Nephron progenitor cell (in vitro differentiated cells): ENCODE measurements at regions not wholly inside any gene's neighbourhood (a gene's known extent, or its start where the extent isn't known, plus 50 kb on each side); places are given as distances from the start of the nearest gene placed in this dataset.
A peak's percentile ranks its signal among the peaks of the same experiment; 100 is the strongest.

Experiments used
- DNase-seq: peaks from one replicate; pipeline ENCODE4 v3.0.0; 2021
- H3K27ac Mint-ChIP-seq: 2 replicates; pipeline ENCODE4 v1.8.0; 2021; ENCODE audit warnings: mild to moderate bottlenecking, moderate library complexity, mixed read lengths
- H3K27me3 Mint-ChIP-seq: 2 replicates; pipeline ENCODE4 v1.8.0; 2021; ENCODE audit warnings: mild to moderate bottlenecking, low read depth, mixed read lengths; ENCODE audit not compliant: poor library complexity
- H3K36me3 Mint-ChIP-seq: 2 replicates; pipeline ENCODE4 v1.8.0; 2021; ENCODE audit warnings: low read depth, mixed read lengths
- H3K4me1 Mint-ChIP-seq: 2 replicates; pipeline ENCODE4 v1.8.0; 2021; ENCODE audit warnings: mixed read lengths
- H3K4me3 Mint-ChIP-seq: 2 replicates; pipeline ENCODE4 v1.8.0; 2021; ENCODE audit warnings: mild to moderate bottlenecking, moderate library complexity, mixed read lengths
- H3K9me3 Mint-ChIP-seq: 2 replicates; pipeline ENCODE4 v1.8.0; 2021; ENCODE audit warnings: mild to moderate bottlenecking, moderate library complexity, mixed read lengths
- TF ChIP-seq, protein P1 (sequence below): fragments of 200-600 bp; sonication (generic); IDR thresholded peaks from 2 replicates; pipeline ENCODE4 v1.5.0; 2021; ENCODE audit warnings: antibody characterized with exemption

GRCh38 chr1:39145331-39145965 is 59.0 kb upstream of the MACF1 start:
- Mint-ChIP-seq H3K4me3 (no peak overlapping the region), H3K27me3 (no peaks in the 10 kb centered on the region), H3K4me1 (peaks cover 61% of the 10 kb centered on the region), H3K36me3 (peaks cover 25% of the 10 kb centered on the region), H3K9me3 (no peaks in the 10 kb centered on the region), H3K27ac (no peak overlapping the region)
- TF ChIP-seq, protein P1, sequence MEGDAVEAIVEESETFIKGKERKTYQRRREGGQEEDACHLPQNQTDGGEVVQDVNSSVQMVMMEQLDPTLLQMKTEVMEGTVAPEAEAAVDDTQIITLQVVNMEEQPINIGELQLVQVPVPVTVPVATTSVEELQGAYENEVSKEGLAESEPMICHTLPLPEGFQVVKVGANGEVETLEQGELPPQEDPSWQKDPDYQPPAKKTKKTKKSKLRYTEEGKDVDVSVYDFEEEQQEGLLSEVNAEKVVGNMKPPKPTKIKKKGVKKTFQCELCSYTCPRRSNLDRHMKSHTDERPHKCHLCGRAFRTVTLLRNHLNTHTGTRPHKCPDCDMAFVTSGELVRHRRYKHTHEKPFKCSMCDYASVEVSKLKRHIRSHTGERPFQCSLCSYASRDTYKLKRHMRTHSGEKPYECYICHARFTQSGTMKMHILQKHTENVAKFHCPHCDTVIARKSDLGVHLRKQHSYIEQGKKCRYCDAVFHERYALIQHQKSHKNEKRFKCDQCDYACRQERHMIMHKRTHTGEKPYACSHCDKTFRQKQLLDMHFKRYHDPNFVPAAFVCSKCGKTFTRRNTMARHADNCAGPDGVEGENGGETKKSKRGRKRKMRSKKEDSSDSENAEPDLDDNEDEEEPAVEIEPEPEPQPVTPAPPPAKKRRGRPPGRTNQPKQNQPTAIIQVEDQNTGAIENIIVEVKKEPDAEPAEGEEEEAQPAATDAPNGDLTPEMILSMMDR: no peak
- no peak for DNase-seq

DNA sequence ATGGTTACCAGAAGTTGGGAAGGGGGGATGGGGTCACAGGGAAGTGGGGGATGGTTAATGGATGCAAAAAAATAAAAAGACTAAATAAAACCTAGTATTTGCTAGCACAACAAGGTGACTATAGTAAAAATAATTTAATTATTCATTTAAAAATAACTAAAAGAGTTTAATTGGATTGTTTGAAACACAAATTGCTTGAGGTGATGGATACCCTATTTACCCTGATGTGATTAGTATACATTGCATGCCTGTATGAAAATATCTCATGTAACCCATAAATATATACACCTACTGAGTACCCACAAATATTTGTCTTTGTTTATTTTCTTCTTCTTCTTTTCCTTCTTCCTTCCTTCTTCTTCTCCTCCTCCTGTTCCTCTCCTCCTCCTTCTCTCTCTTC is 57.8 kb upstream of the MACF1 start:
- H3K27ac Mint-ChIP-seq: no peak overlapping the region
- TF ChIP-seq, protein P1: no peak

DNA sequence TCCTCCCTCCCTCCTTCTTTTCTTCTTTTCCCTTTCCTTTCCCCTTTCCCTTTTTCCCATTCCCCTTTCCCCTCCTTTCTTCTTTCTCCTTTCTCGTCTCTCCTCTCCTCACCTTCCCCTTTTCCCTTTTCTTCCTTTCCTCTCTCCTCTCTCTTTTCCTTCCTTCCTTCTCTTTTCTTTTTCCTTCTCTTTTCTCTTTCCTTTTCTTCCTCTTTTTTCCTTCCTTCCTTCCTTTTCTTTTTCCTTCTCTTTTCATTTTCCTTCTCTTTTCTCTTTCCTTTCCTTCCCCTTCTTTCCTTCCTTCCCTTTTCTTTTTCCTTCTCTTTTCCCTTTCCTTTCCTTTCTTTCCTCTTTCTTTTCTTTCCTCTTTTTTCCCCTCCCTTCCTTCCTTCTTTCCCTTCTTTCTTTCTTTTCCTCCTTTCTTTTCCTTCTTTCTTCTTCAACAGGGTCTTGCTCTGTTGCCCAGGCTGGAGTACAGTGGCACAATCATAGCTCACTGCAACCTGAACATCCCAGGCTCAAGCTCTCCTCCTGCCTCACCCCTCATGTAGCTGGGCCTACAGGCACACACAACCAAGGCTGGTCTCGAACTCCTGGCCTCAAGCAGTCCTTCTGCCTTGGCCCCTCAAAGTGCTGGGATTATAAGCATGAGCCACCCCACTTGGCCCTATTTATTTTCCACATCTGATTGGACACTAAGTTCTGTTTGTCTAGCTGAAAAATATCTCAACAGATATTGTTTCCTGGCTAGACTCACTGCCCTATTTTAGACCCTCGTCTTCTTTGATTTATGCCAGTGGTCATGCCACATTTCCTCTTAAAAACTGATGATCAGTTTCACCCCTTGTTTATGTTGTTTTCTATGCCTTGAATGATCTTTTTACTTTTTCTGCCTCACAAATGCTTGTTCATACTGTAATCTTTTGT is 57.1 kb upstream of the MACF1 start:
- TF ChIP-seq, protein P1: no peak
- Mint-ChIP-seq H3K4me3 (no peak overlapping the region), H3K36me3 (peaks cover 37% of the 10 kb centered on the region), H3K9me3 (no peaks in the 10 kb centered on the region), H3K27ac (peak overlapping the region; percentile 62), H3K27me3 (no peaks in the 10 kb centered on the region), H3K4me1 (peaks cover 62% of the 10 kb centered on the region)
- no peak for DNase-seq

More for the DNA sequence above, 57.8 kb upstream of the MACF1 start:
- Mint-ChIP-seq H3K4me3 (no peak overlapping the region), H3K36me3 (peaks cover 37% of the 10 kb centered on the region), H3K9me3 (no peaks in the 10 kb centered on the region), H3K4me1 (peaks cover 65% of the 10 kb centered on the region), H3K27me3 (no peaks in the 10 kb centered on the region)
- no peak for DNase-seq

- no peak overlapping the region for H3K4me3 Mint-ChIP-seq
- H3K27me3 Mint-ChIP-seq: no peaks in the 10 kb centered on the region
- no peak for DNase-seq
- peaks cover 67% of the 10 kb centered on the region for H3K4me1 Mint-ChIP-seq
- no peak overlapping the region for H3K27ac Mint-ChIP-seq
- peaks cover 33% of the 10 kb centered on the region for H3K36me3 Mint-ChIP-seq
- TF ChIP-seq, protein P1: no peak
- H3K9me3 Mint-ChIP-seq: no peaks in the 10 kb centered on the region
Observed at GRCh38 chr1:39148942-39149341, 55.6 kb upstream of the MACF1 start.

- Mint-ChIP-seq H3K9me3 (no peaks in the 10 kb centered on the region), H3K36me3 (peaks cover 33% of the 10 kb centered on the region), H3K4me3 (no peak overlapping the region), H3K4me1 (peaks cover 71% of the 10 kb centered on the region), H3K27ac (no peak overlapping the region), H3K27me3 (no peaks in the 10 kb centered on the region)
- DNase-seq: no peak
- TF ChIP-seq, protein P1: no peak
Observed at GRCh38 chr1:39149509-39149908, 55.0 kb upstream of the MACF1 start.
